ENCODE measurements at regions not wholly inside any gene's neighbourhood (a gene's known extent, or its start where the extent isn't known, plus 50 kb on each side); places are given as distances from the start of the nearest gene placed in this dataset.

- no CpG with 5 or more reads among the region's 3 CpGs for WGBS (ENCODE audit: extremely low coverage, insufficient coverage, insufficient read length)
- no peak overlapping the region for H3K23ac ChIP-seq (ENCODE audit: low read length)
- no peak overlapping the region for H3K4me3 ChIP-seq (ENCODE audit: low read depth, low read length)
These were observed 188.1 kb downstream of the SNAPC1 start for GRCh38 chr14:61950340-61950739.

GRCh38 chr14:61953602-61954001, 191.4 kb downstream of the SNAPC1 start:
- Histone ChIP-seq H3K4ac (ENCODE audit: low read depth, low read length) (no peak overlapping the region), H2BK5ac (ENCODE audit: low read depth, low read length, poor library complexity) (no peak overlapping the region), H2AK5ac (ENCODE audit: low read length) (no peak overlapping the region), H3K79me2 (ENCODE audit: control insufficient read depth, insufficient read depth, low read length, poor library complexity) (no peaks in the 10 kb centered on the region), H3K18ac (ENCODE audit: low read length) (no peak overlapping the region), H3K4me2 (ENCODE audit: low read length) (no peak overlapping the region), H3K4me3 (ENCODE audit: low read depth, low read length) (no peak overlapping the region), H3K4me1 (ENCODE audit: control insufficient read depth in 1 of 2, insufficient read depth in 2 of 2, low read length in 2 of 2) (peaks cover 0 to 2% of the 10 kb centered on the region in 2 experiments), H3K9ac (ENCODE audit: low read length) (no peak overlapping the region), H3K36me3 (ENCODE audit: control insufficient read depth in 1 of 2, insufficient read depth in 2 of 2, low read length in 2 of 2) (no peaks in the 10 kb centered on the region), H3K9me3 (ENCODE audit: insufficient read depth, low read depth, low read length) (no peaks in the 10 kb centered on the region), H3K27ac (ENCODE audit: low read depth, low read length) (no peak overlapping the region), H4K8ac (ENCODE audit: low read depth, low read length) (no peak overlapping the region), H2AFZ (ENCODE audit: insufficient read depth, low read length, poor library complexity) (no peak overlapping the region), H2BK12ac (ENCODE audit: low read length) (peak overlapping the region; percentile 45), H3K14ac (ENCODE audit: low read length) (no peak overlapping the region), H4K12ac (ENCODE audit: low read depth, low read length) (no peak overlapping the region), H4K91ac (ENCODE audit: low read depth, low read length) (no peak overlapping the region), H2BK120ac (ENCODE audit: insufficient read depth, low read length, poor library complexity) (no peak overlapping the region), H3K79me1 (ENCODE audit: low read length) (peaks cover 2% of the 10 kb centered on the region), H3K23ac (ENCODE audit: low read length) (no peak overlapping the region), H3K27me3 (ENCODE audit: insufficient read depth, low read length) (no peaks in the 10 kb centered on the region)
- no CpG with 5 or more reads among the region's 1 CpG for WGBS (ENCODE audit: extremely low coverage, insufficient coverage, insufficient read length)
- DNase-seq: no peak

More at GRCh38 chr14:61950340-61950739, 188.1 kb downstream of the SNAPC1 start:
- H3K4me1 ChIP-seq (ENCODE audit: control insufficient read depth in 1 of 2, insufficient read depth in 2 of 2, low read length in 2 of 2): peaks cover 2 to 7% of the 10 kb centered on the region in 2 experiments
- H2BK120ac ChIP-seq (ENCODE audit: insufficient read depth, low read length, poor library complexity): no peak overlapping the region
- H2AFZ ChIP-seq (ENCODE audit: insufficient read depth, low read length, poor library complexity): no peak overlapping the region
- H3K36me3 ChIP-seq (ENCODE audit: control insufficient read depth in 1 of 2, insufficient read depth in 2 of 2, low read length in 2 of 2): no peaks in the 10 kb centered on the region
- H3K4ac ChIP-seq (ENCODE audit: low read depth, low read length): no peak overlapping the region
- H4K12ac ChIP-seq (ENCODE audit: low read depth, low read length): no peak overlapping the region
- H3K27me3 ChIP-seq (ENCODE audit: insufficient read depth, low read length): no peaks in the 10 kb centered on the region
- H3K4me2 ChIP-seq (ENCODE audit: low read length): no peak overlapping the region
- H4K8ac ChIP-seq (ENCODE audit: low read depth, low read length): no peak overlapping the region
- H2BK12ac ChIP-seq (ENCODE audit: low read length): no peak overlapping the region
- no peak overlapping the region for H2BK5ac ChIP-seq (ENCODE audit: low read depth, low read length, poor library complexity)
- H3K9ac ChIP-seq (ENCODE audit: low read length): no peak overlapping the region
- no peak overlapping the region for H3K18ac ChIP-seq (ENCODE audit: low read length)
- H3K79me2 ChIP-seq (ENCODE audit: control insufficient read depth, insufficient read depth, low read length, poor library complexity): no peaks in the 10 kb centered on the region
- H3K27ac ChIP-seq (ENCODE audit: low read depth, low read length): no peak overlapping the region
- H3K14ac ChIP-seq (ENCODE audit: low read length): no peak overlapping the region
- H2AK5ac ChIP-seq (ENCODE audit: low read length): no peak overlapping the region
- no peak overlapping the region for H4K91ac ChIP-seq (ENCODE audit: low read depth, low read length)
- no peaks in the 10 kb centered on the region for H3K9me3 ChIP-seq (ENCODE audit: insufficient read depth, low read depth, low read length)
- peak in 1 of 2 donors; percentile 15 for DNase-seq
- peaks cover 4% of the 10 kb centered on the region for H3K79me1 ChIP-seq (ENCODE audit: low read length)

- no peak overlapping the region for H3K27ac ChIP-seq (ENCODE audit: low read depth, low read length)
- no peak for DNase-seq
- no peak overlapping the region for H2BK5ac ChIP-seq (ENCODE audit: low read depth, low read length, poor library complexity)
- H2AFZ ChIP-seq (ENCODE audit: insufficient read depth, low read length, poor library complexity): no peak overlapping the region
- no peak overlapping the region for H3K23ac ChIP-seq (ENCODE audit: low read length)
- no peak overlapping the region for H4K8ac ChIP-seq (ENCODE audit: low read depth, low read length)
- no peak overlapping the region for H2AK5ac ChIP-seq (ENCODE audit: low read length)
- H3K27me3 ChIP-seq (ENCODE audit: insufficient read depth, low read length): no peaks in the 10 kb centered on the region
- no peak overlapping the region for H3K4ac ChIP-seq (ENCODE audit: low read depth, low read length)
- H3K14ac ChIP-seq (ENCODE audit: low read length): no peak overlapping the region
- H3K18ac ChIP-seq (ENCODE audit: low read length): no peak overlapping the region
- no CpG with 5 or more reads among the region's 3 CpGs for WGBS (ENCODE audit: extremely low coverage, insufficient coverage, insufficient read length)
- no peak overlapping the region for H4K91ac ChIP-seq (ENCODE audit: low read depth, low read length)
- no peak overlapping the region for H3K9ac ChIP-seq (ENCODE audit: low read length)
- H3K4me3 ChIP-seq (ENCODE audit: low read depth, low read length): no peak overlapping the region
- H3K36me3 ChIP-seq (ENCODE audit: control insufficient read depth in 1 of 2, insufficient read depth in 2 of 2, low read length in 2 of 2): no peaks in the 10 kb centered on the region
- no peaks in the 10 kb centered on the region for H3K4me1 ChIP-seq (ENCODE audit: control insufficient read depth in 1 of 2, insufficient read depth in 2 of 2, low read length in 2 of 2)
- H4K12ac ChIP-seq (ENCODE audit: low read depth, low read length): no peak overlapping the region
- no peaks in the 10 kb centered on the region for H3K9me3 ChIP-seq (ENCODE audit: insufficient read depth, low read depth, low read length)
- H2BK120ac ChIP-seq (ENCODE audit: insufficient read depth, low read length, poor library complexity): no peak overlapping the region
- H3K79me2 ChIP-seq (ENCODE audit: control insufficient read depth, insufficient read depth, low read length, poor library complexity): no peaks in the 10 kb centered on the region
- no peaks in the 10 kb centered on the region for H3K79me1 ChIP-seq (ENCODE audit: low read length)
- H3K4me2 ChIP-seq (ENCODE audit: low read length): no peak overlapping the region
- H2BK12ac ChIP-seq (ENCODE audit: low read length): no peak overlapping the region
These were observed 192.1 kb downstream of the SNAPC1 start for GRCh38 chr14:61954306-61954705.

GRCh38 chr14:61956517-61956916, 194.3 kb downstream of the SNAPC1 start:
- Histone ChIP-seq H3K27ac (ENCODE audit: low read depth, low read length) (no peak overlapping the region), H4K8ac (ENCODE audit: low read depth, low read length) (no peak overlapping the region), H2BK120ac (ENCODE audit: insufficient read depth, low read length, poor library complexity) (no peak overlapping the region), H4K91ac (ENCODE audit: low read depth, low read length) (no peak overlapping the region), H2AFZ (ENCODE audit: insufficient read depth, low read length, poor library complexity) (no peak overlapping the region), H3K79me1 (ENCODE audit: low read length) (no peaks in the 10 kb centered on the region), H4K12ac (ENCODE audit: low read depth, low read length) (no peak overlapping the region), H3K36me3 (ENCODE audit: control insufficient read depth in 1 of 2, insufficient read depth in 2 of 2, low read length in 2 of 2) (no peaks in the 10 kb centered on the region), H3K79me2 (ENCODE audit: control insufficient read depth, insufficient read depth, low read length, poor library complexity) (no peaks in the 10 kb centered on the region), H3K23ac (ENCODE audit: low read length) (no peak overlapping the region), H2AK5ac (ENCODE audit: low read length) (no peak overlapping the region), H2BK5ac (ENCODE audit: low read depth, low read length, poor library complexity) (no peak overlapping the region), H3K4ac (ENCODE audit: low read depth, low read length) (no peak overlapping the region), H3K9ac (ENCODE audit: low read length) (no peak overlapping the region), H3K9me3 (ENCODE audit: insufficient read depth, low read depth, low read length) (no peaks in the 10 kb centered on the region), H3K4me2 (ENCODE audit: low read length) (no peak overlapping the region), H3K4me3 (ENCODE audit: low read depth, low read length) (no peak overlapping the region), H3K18ac (ENCODE audit: low read length) (no peak overlapping the region), H3K14ac (ENCODE audit: low read length) (no peak overlapping the region), H3K4me1 (ENCODE audit: control insufficient read depth in 1 of 2, insufficient read depth in 2 of 2, low read length in 2 of 2) (no peaks in the 10 kb centered on the region), H2BK12ac (ENCODE audit: low read length) (no peak overlapping the region), H3K27me3 (ENCODE audit: insufficient read depth, low read length) (no peaks in the 10 kb centered on the region)
- no CpG with 5 or more reads among the region's 1 CpG for WGBS (ENCODE audit: extremely low coverage, insufficient coverage, insufficient read length)
- DNase-seq: no peak

Measured in trophoblast cell (in vitro differentiated cells and primary cell).